ENCODE measurements at regions not wholly inside any gene's neighbourhood (a gene's known extent, or its start where the extent isn't known, plus 50 kb on each side); places are given as distances from the start of the nearest gene placed in this dataset.

DNA sequence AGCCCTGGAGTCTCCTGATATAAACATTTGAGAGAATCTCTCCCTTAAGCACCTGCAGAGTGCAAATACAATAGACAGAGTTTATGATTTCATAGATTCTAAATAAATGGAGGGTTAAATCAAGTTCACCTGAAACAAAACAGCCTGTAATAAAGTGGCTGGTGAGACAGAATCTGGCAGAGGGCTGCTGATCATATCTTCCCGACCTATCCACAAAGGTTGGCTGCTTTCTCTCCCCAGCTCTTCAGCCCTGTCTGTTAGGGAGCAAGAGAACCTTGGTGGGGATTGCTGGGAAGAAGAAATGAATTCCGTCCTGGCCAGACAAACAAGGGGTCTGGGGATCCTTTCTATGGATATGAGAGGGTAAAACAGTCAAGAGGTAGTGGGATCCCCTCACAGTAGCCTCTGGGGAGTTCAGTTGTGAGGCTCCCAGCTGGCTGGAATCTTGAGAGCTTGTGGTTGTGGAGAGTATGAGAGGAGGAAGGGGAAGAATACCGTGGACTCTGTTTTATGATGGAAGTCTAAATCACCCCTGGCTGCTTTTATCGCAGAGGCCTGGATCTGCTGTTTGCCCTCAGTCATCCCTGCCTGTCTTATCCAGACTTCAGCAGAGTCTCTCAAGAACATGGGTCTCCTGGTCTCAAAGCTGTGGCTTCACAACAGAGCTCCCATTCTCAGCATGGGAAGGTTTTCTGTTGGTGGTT, 451.3 kb downstream of the NTRK3 start:
- TF ChIP-seq POLR2AphosphoS5 (IDR thresholded peaks at IDR 0.05) (no peak), POLR2A (IDR thresholded peaks at IDR 0.05) (no peak), EP300 (IDR thresholded peaks at IDR 0.05) (no peak)
- TF ChIP-seq, protein P1, sequence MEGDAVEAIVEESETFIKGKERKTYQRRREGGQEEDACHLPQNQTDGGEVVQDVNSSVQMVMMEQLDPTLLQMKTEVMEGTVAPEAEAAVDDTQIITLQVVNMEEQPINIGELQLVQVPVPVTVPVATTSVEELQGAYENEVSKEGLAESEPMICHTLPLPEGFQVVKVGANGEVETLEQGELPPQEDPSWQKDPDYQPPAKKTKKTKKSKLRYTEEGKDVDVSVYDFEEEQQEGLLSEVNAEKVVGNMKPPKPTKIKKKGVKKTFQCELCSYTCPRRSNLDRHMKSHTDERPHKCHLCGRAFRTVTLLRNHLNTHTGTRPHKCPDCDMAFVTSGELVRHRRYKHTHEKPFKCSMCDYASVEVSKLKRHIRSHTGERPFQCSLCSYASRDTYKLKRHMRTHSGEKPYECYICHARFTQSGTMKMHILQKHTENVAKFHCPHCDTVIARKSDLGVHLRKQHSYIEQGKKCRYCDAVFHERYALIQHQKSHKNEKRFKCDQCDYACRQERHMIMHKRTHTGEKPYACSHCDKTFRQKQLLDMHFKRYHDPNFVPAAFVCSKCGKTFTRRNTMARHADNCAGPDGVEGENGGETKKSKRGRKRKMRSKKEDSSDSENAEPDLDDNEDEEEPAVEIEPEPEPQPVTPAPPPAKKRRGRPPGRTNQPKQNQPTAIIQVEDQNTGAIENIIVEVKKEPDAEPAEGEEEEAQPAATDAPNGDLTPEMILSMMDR (IDR thresholded peaks at IDR 0.05) = no peak
- WGBS, 2 donors (ENCODE audit: low coverage in 1 of 2) = 63 to 79% methylated on average over 4 of the region's 4 CpGs
- Histone ChIP-seq H3K4me3 (no peak overlapping the region), H3K9me3 (no peaks in the 10 kb centered on the region), H3K27me3 (no peaks in the 10 kb centered on the region), H3K27ac (no peak overlapping the region), H3K4me1 (no peaks in the 10 kb centered on the region), H3K36me3 (no peaks in the 10 kb centered on the region)
- ATAC-seq = no peak

DNA sequence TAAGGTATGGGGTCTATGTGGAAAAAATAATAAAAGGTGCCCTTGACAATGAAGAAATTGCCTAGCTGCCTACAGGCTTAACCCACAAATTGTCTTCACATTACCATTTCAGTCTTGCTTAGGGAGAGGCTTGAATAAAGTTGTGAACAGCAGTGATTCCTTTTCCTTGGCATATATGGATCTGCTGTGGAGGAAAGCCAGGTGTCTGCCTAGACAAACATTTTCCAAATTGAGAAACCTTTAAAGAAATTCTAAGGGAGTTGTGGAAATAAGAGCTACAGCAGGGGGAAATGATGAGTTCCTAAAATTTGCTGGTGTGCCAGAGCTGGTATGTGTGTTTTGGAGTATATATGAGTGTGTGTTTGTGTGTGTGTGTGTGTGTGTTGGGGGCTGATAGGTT, 452.1 kb downstream of the NTRK3 start:
- Histone ChIP-seq H3K9me3 (no peaks in the 10 kb centered on the region), H3K4me1 (no peaks in the 10 kb centered on the region), H3K27me3 (no peaks in the 10 kb centered on the region), H3K4me3 (no peak overlapping the region), H3K36me3 (no peaks in the 10 kb centered on the region), H3K27ac (no peak overlapping the region)
- no peak for ATAC-seq
- no peak for TF ChIP-seq POLR2A (IDR thresholded peaks at IDR 0.05)
- TF ChIP-seq EP300 (IDR thresholded peaks at IDR 0.05) = no peak
- TF ChIP-seq POLR2AphosphoS5 (IDR thresholded peaks at IDR 0.05) = no peak
- TF ChIP-seq, protein P1 (IDR thresholded peaks at IDR 0.05) = no peak

DNA sequence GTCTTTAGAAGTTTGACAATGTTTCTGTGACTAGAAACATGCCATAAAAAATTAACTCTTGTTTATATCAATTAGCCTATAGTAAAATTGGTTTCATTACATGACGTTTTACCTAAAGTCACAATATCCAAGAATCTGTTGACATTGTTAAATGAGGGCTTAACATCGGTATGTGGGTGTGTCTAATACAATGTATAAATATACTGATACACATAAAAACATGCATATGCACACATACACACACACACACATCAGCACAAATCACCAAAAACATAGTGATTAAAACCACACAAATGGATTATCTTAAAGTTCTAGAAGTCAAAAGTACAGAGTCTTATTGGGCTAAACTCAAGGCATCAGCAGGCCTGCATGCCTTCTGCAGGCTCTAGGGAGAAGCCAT, 456.7 kb downstream of the NTRK3 start:
- WGBS, 2 donors (ENCODE audit: low coverage in 1 of 2) = 29 to 69% methylated on average over 2 of the region's 2 CpGs
- no peak for TF ChIP-seq POLR2AphosphoS5 (IDR thresholded peaks at IDR 0.05)

DNA sequence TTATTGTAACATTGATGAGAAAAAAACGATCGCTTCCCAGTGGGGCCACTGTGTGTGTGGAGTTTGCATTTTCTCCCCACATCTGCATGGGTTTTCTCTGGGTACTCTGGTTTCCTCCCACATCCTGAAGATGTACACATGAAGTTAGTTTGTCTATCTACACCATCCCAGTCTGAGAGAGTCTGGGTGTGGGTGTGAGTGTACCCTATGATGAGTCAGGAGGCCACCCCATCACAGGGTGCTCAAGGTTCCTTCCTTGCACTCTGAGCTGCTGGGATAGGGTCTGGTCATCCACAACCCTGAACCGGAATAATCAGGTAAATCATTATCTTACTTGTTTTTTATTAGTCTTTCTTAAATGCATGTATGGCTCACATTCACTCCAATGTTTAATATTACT, 457.1 kb downstream of the NTRK3 start:
- no peak for TF ChIP-seq POLR2AphosphoS5 (IDR thresholded peaks at IDR 0.05)
- no peaks in the 10 kb centered on the region for H3K9me3 ChIP-seq
- no peak overlapping the region for H3K4me3 ChIP-seq
- ATAC-seq = no peak
- H3K27me3 ChIP-seq = no peaks in the 10 kb centered on the region
- H3K36me3 ChIP-seq = no peaks in the 10 kb centered on the region
- 66 to 79% methylated on average over 3 of the region's 3 CpGs for WGBS, 2 donors (ENCODE audit: low coverage in 1 of 2)
- H3K27ac ChIP-seq = no peak overlapping the region
- H3K4me1 ChIP-seq = no peaks in the 10 kb centered on the region

More for the DNA sequence above, 456.7 kb downstream of the NTRK3 start:
- H3K4me1 ChIP-seq = no peaks in the 10 kb centered on the region
- no peak overlapping the region for H3K27ac ChIP-seq
- H3K27me3 ChIP-seq = no peaks in the 10 kb centered on the region
- no peak for ATAC-seq
- H3K9me3 ChIP-seq = no peaks in the 10 kb centered on the region
- H3K4me3 ChIP-seq = no peak overlapping the region
- H3K36me3 ChIP-seq = no peaks in the 10 kb centered on the region

DNA sequence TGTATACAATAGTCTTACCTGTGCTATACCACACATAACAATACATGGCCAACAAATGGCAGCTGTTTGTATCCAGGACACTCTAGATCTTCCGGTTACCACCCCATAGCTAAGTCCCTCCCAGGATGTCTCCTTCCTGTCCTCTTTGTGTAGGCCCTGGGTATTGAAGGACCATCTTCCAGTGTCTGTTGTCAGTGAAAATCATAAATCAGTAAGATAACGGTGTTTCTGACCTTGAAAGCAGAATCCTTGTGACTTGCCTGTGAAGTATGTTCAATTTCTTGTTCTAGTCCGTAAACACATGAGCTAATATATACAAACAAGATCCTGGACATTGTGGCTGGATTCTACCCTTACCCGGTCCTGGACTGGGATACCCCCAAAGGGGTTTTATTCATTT, 462.8 kb downstream of the NTRK3 start:
- H3K27ac ChIP-seq = no peak overlapping the region
- H3K36me3 ChIP-seq = no peaks in the 10 kb centered on the region
- no peak for ATAC-seq
- H3K27me3 ChIP-seq = peaks cover 5% of the 10 kb centered on the region
- WGBS, 2 donors (ENCODE audit: low coverage in 1 of 2) = 77 to 100% methylated on average over 1 to 4 of the region's 4 CpGs
- TF ChIP-seq POLR2AphosphoS5 (IDR thresholded peaks at IDR 0.05) = no peak
- no peak for TF ChIP-seq EP300 (IDR thresholded peaks at IDR 0.05)
- TF ChIP-seq, protein P1 (IDR thresholded peaks at IDR 0.05) = no peak
- TF ChIP-seq POLR2A (IDR thresholded peaks at IDR 0.05) = no peak
- H3K9me3 ChIP-seq = no peaks in the 10 kb centered on the region
- H3K4me1 ChIP-seq = no peaks in the 10 kb centered on the region
- H3K4me3 ChIP-seq = no peak overlapping the region

DNA sequence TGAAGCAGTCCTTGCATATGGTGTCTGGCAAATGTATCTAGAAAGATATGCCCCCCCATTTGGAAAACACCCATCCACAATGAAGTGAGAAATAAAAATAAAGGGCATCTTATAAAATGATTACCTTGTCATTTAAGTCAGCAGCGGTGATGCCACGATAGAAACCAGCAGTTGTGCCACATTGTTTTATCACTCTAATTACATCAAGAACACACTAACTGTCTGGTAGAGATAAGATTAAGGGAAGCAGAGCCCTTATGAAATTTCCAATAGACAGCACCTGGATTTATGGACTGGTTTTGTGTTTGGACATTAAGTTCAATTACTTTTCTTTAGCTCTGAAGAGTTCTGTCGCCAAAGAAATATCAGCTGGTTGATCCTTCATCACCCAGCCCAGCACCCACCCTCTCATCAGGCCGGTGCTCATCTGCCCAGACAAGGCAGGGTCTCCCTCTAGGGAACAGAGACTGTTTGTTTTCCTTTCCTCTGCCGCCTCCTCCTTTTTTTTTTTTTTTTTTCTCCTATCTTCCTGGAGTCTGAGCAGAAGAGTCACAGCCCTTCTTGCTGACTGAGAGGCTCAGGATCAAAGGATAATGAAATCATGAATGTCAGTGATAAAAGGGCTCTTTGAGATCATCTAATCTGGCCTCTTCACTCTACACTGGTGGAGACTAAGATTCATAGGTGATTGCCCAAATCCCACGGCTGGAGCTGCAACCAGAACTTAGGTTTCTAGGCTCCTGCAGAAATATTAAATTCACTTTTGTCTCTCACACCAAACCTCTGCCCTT, 464.1 kb downstream of the NTRK3 start:
- Histone ChIP-seq H3K9me3 (no peaks in the 10 kb centered on the region), H3K27ac (no peak overlapping the region), H3K4me3 (no peak overlapping the region), H3K4me1 (no peaks in the 10 kb centered on the region), H3K36me3 (no peaks in the 10 kb centered on the region), H3K27me3 (peaks cover 5% of the 10 kb centered on the region)
- no peak for ATAC-seq
- WGBS, 2 donors (ENCODE audit: low coverage in 1 of 2) = 31 to 33% methylated on average over 6 of the region's 6 CpGs
- TF ChIP-seq, protein P1 (IDR thresholded peaks at IDR 0.05) = no peak
- TF ChIP-seq POLR2AphosphoS5 (IDR thresholded peaks at IDR 0.05) = no peak
- TF ChIP-seq POLR2A (IDR thresholded peaks at IDR 0.05) = no peak
